ENCODE measurements at regions not wholly inside any gene's neighbourhood (a gene's known extent, or its start where the extent isn't known, plus 50 kb on each side); places are given as distances from the start of the nearest gene placed in this dataset.

GRCh38 chr5:130805648-130806047 lies 359.4 kb downstream of the HINT1 start:
- no peak for TF ChIP-seq CTCF (IDR thresholded peaks at IDR 0.05)
- TF ChIP-seq E2F1 (CRISPR knock-in tag; IDR thresholded peaks at IDR 0.05): no peak
- TF ChIP-seq NFE2L1 (CRISPR knock-in tag; IDR thresholded peaks at IDR 0.05): no peak
- TF ChIP-seq ZNF138 (CRISPR knock-in tag; conservative IDR thresholded peaks at IDR 0.05): no peak
- TF ChIP-seq ZBTB43 (CRISPR knock-in tag; IDR thresholded peaks at IDR 0.05): no peak
- TF ChIP-seq ATF2 (CRISPR knock-in tag; IDR thresholded peaks at IDR 0.05; ENCODE audit: borderline replicate concordance, low read depth): no peak
- TF ChIP-seq ZNF121 (CRISPR knock-in tag; IDR thresholded peaks at IDR 0.05): no peak
- no peak for TF ChIP-seq NFATC4 (CRISPR knock-in tag; IDR thresholded peaks at IDR 0.05)
